ENCODE measurements at regions not wholly inside any gene's neighbourhood (a gene's known extent, or its start where the extent isn't known, plus 50 kb on each side); places are given as distances from the start of the nearest gene placed in this dataset.
A peak's percentile ranks its signal among the peaks of the same experiment; 100 is the strongest.
"Not testable (repeated sequence)": the region's sequence is repeated elsewhere in the genome, so short reads cannot be mapped to it uniquely, and the experiment has no call there.

DNA sequence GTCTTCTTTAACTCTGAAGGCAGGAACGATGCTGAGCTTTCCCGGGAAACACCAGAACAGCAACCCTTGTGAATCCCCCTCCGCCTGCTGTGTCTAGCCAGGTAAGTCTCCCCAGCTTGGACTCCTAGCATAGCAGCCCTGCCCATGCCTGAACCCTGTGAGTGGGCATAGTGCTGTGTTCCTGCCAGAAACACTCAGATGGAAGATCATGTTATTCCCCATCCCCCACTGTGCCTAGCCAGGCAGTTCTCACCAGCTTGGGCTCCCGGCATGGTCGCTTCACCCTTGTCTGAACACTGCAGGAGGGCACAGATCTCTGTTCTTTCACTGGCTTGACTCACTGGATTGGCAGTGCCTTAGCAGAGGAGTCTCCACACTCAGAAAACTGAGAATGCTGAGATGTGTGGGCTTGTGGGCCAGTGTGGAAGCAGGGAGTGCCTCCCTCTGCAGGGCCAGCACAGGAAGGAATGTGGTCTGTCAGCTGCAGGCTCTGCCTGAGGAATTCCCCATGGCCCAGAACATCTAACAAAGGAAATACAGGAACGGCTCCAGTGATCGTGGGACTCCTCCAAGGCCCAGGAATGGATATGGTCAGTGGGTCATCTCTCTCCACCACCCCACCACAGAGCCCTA lies 440.1 kb upstream of the ADGRB3 start:
- TF ChIP-seq POU2F2 (IDR thresholded peaks at IDR 0.05; ENCODE audit: low read depth, low read length) (no peak), TAF1 (IDR thresholded peaks at IDR 0.05; ENCODE audit: low read depth, low read length) (no peak), POLR2A (IDR thresholded peaks at IDR 0.05; ENCODE audit: low read depth, low read length) (no peak), POLR2AphosphoS5 (IDR thresholded peaks at IDR 0.05; ENCODE audit: low read depth, low read length) (no peak), SPI1 (IDR thresholded peaks at IDR 0.05; ENCODE audit: low read depth, low read length) (no peak), PAX5 (IDR thresholded peaks at IDR 0.05; ENCODE audit: insufficient read depth, low read length, severe bottlenecking) (no peak)
- FAIRE-seq: no peak
- no peak for DNase-seq (ENCODE audit: insufficient read length, low spot score)

DNA sequence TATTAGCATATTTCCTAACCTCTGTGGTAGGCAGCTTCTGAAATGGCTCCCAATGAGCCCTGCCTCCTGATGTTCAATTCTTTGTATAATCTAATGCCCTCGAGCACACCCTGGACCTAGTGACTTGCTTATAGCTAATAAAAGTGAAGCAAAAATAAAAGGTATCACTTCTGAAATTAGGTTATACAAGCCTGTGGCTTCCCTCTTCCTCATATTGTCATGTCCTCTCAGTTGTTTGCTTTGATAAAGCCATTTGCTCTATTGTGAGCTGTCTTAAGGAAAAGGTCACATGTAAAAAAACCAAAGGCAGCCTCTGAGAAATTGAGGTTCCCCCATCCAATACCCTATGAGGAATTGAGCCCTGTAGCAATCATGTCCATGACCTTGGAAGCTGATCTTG lies 442.1 kb upstream of the ADGRB3 start:
- no peak for FAIRE-seq
- TF ChIP-seq PAX5 (IDR thresholded peaks at IDR 0.05; ENCODE audit: insufficient read depth, low read length, severe bottlenecking) (no peak), POLR2AphosphoS5 (IDR thresholded peaks at IDR 0.05; ENCODE audit: low read depth, low read length) (no peak), SPI1 (IDR thresholded peaks at IDR 0.05; ENCODE audit: low read depth, low read length) (peak; percentile 79), POLR2A (IDR thresholded peaks at IDR 0.05; ENCODE audit: low read depth, low read length) (no peak)
- DNase-seq (ENCODE audit: insufficient read length, low spot score): no peak

DNA sequence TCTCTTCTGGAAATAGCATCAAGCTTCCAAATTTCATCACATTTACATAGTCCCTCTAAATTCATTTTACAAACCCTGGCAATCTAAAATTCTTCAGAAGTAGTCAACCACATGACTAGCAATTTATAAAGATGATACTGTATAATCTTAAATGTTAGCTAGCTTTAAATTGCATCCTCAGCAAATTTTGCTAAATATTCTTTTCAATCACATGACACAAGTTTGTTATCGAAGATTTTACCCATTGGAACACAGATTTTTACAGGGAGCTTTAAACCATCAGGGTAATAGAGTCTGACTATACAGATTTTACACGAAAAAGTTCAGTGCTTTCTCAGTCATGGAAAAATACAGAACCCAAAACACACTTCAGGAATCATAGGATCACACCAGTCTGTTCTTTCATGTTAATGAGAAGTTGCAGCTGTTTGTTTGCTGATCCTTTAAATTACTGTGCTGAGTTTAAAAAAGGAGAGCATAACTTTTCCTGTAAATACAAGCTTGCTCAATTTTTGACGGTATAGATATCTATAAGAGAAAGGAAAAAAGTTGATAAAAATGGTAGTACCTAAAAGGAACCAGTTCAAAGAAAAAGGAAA lies 445.8 kb upstream of the ADGRB3 start:
- no peak for DNase-seq (ENCODE audit: insufficient read length, low spot score)
- FAIRE-seq: no peak
- TF ChIP-seq POLR2A (IDR thresholded peaks at IDR 0.05; ENCODE audit: low read depth, low read length): no peak
- no peak for TF ChIP-seq TAF1 (IDR thresholded peaks at IDR 0.05; ENCODE audit: low read depth, low read length)
- TF ChIP-seq SPI1 (IDR thresholded peaks at IDR 0.05; ENCODE audit: low read depth, low read length): no peak
- TF ChIP-seq POLR2AphosphoS5 (IDR thresholded peaks at IDR 0.05; ENCODE audit: low read depth, low read length): no peak
- no peak for TF ChIP-seq PAX5 (IDR thresholded peaks at IDR 0.05; ENCODE audit: insufficient read depth, low read length, severe bottlenecking)
- TF ChIP-seq POU2F2 (IDR thresholded peaks at IDR 0.05; ENCODE audit: low read depth, low read length): no peak

DNA sequence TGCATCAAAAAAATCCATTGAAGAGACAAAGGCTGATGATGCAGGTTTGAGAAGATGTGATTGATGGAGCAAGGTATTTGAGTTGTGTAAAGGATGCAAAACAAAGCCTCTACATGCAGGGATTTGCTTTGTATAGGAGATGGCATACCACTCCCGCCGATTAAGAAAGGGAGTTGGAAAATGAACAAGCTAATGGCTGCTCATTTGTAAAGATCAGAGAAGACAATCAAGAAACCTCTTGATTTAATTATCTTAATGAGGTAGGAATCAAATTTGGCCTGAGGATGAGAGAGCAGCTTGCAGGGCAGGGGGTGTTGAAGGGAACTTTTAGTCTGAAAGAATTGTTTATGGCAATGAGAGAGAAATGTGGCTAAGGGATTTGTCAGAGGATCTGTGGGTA lies 448.2 kb upstream of the ADGRB3 start:
- TF ChIP-seq PAX5 (IDR thresholded peaks at IDR 0.05; ENCODE audit: insufficient read depth, low read length, severe bottlenecking) (no peak), TAF1 (IDR thresholded peaks at IDR 0.05; ENCODE audit: low read depth, low read length) (no peak), SPI1 (IDR thresholded peaks at IDR 0.05; ENCODE audit: low read depth, low read length) (no peak), POU2F2 (IDR thresholded peaks at IDR 0.05; ENCODE audit: low read depth, low read length) (no peak), POLR2AphosphoS5 (IDR thresholded peaks at IDR 0.05; ENCODE audit: low read depth, low read length) (no peak), POLR2A (IDR thresholded peaks at IDR 0.05; ENCODE audit: low read depth, low read length) (no peak)
- DNase-seq (ENCODE audit: insufficient read length, low spot score): no peak
- no peak for FAIRE-seq

DNA sequence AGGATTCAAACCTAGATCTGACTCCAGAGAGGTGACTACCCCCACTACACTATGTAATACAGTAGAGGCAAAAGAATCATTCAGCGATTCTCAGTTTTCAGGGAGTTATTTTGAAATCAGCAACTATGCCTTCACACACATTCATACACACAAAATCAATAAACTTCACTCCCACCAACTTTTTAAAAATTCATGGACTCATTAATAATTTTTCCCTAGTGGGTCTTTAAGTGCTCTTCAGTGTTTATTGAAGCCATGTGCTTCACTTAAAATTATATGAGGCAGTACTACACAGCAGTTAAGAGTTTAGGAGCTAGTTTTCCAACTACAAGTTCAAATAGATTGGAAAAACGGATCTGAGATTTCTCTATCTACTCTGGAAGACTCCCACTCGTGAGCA lies 452.7 kb upstream of the ADGRB3 start:
- DNase-seq (ENCODE audit: insufficient read length, low spot score) (no peak), FAIRE-seq (no peak)
- no peak for TF ChIP-seq SPI1 (IDR thresholded peaks at IDR 0.05; ENCODE audit: low read depth, low read length)
- no peak for TF ChIP-seq POU2F2 (IDR thresholded peaks at IDR 0.05; ENCODE audit: low read depth, low read length)
- no peak for TF ChIP-seq POLR2AphosphoS5 (IDR thresholded peaks at IDR 0.05; ENCODE audit: low read depth, low read length)
- no peak for TF ChIP-seq TAF1 (IDR thresholded peaks at IDR 0.05; ENCODE audit: low read depth, low read length)
- no peak for TF ChIP-seq POLR2A (IDR thresholded peaks at IDR 0.05; ENCODE audit: low read depth, low read length)
- no peak for TF ChIP-seq PAX5 (IDR thresholded peaks at IDR 0.05; ENCODE audit: insufficient read depth, low read length, severe bottlenecking)

DNA sequence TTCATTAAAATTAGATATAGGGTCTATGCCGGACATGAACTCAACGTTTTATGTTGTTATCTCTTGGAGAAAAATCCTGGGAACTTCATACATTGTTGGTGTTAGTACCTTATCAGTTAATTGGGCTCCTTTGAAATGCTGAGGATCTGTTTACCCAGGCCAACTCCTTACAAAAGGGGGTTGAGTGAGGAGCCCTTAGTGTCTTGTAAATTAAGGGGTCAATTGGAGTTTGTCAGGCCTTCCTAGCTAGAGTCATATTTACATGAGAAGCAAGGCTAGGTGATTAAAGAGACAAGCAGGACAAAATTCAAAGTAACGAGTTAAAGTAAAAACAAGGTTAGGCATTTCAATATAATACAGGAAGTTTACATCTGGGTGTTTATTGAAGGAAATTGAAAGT lies 454.1 kb upstream of the ADGRB3 start:
- DNase-seq (ENCODE audit: insufficient read length, low spot score); FAIRE-seq: not testable (repeated sequence)

DNA sequence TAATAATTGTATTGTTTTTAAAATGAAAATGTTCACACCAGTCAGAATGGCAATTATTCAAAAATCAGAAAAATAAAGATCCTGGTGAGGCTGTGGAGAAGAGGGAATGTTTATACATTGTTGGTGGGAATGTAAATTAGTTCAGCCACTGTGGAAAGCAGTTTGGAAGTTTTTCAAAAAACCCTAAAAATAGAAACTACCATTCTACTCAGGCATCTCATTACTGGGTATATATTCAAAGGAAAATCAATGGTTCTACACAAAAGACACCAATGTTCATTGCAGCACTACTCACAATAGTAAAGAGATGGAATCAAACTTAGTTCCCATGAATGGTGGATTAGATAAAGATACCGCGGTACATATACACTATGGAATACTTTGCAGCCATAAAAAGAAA lies 461.5 kb upstream of the ADGRB3 start:
- no peak for DNase-seq (ENCODE audit: insufficient read length, low spot score)
- no peak for TF ChIP-seq POU2F2 (IDR thresholded peaks at IDR 0.05; ENCODE audit: low read depth, low read length)
- TF ChIP-seq PAX5 (IDR thresholded peaks at IDR 0.05; ENCODE audit: insufficient read depth, low read length, severe bottlenecking): no peak
- TF ChIP-seq SPI1 (IDR thresholded peaks at IDR 0.05; ENCODE audit: low read depth, low read length): no peak
- TF ChIP-seq POLR2A (IDR thresholded peaks at IDR 0.05; ENCODE audit: low read depth, low read length): no peak
- no peak for TF ChIP-seq TAF1 (IDR thresholded peaks at IDR 0.05; ENCODE audit: low read depth, low read length)
- TF ChIP-seq POLR2AphosphoS5 (IDR thresholded peaks at IDR 0.05; ENCODE audit: low read depth, low read length): no peak
- FAIRE-seq: no peak

DNA sequence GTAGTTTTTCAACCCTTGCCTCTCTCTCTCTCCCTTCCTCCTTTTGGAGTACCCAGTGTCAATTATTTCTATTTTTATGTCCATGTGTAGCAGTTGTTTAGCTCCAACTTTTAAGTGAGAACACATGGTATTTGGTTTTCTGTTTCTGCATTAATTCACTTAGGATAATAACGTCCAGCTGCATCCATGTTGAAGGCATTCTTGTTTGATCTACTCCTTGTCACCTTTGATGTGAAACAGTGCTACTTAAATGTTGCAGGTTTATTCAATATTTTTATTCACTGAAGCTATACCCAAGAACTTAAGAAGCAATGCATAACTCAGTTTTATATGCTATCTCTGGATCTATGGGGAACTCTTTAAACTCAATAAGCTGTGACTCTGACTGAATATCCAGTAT lies 465.2 kb upstream of the ADGRB3 start:
- no peak for TF ChIP-seq SPI1 (IDR thresholded peaks at IDR 0.05; ENCODE audit: low read depth, low read length)
- TF ChIP-seq POLR2A (IDR thresholded peaks at IDR 0.05; ENCODE audit: low read depth, low read length): no peak
- no peak for TF ChIP-seq TAF1 (IDR thresholded peaks at IDR 0.05; ENCODE audit: low read depth, low read length)
- no peak for TF ChIP-seq POLR2AphosphoS5 (IDR thresholded peaks at IDR 0.05; ENCODE audit: low read depth, low read length)
- TF ChIP-seq POU2F2 (IDR thresholded peaks at IDR 0.05; ENCODE audit: low read depth, low read length): no peak
- TF ChIP-seq PAX5 (IDR thresholded peaks at IDR 0.05; ENCODE audit: insufficient read depth, low read length, severe bottlenecking): no peak
- FAIRE-seq (no peak), DNase-seq (ENCODE audit: insufficient read length, low spot score) (no peak)

DNA sequence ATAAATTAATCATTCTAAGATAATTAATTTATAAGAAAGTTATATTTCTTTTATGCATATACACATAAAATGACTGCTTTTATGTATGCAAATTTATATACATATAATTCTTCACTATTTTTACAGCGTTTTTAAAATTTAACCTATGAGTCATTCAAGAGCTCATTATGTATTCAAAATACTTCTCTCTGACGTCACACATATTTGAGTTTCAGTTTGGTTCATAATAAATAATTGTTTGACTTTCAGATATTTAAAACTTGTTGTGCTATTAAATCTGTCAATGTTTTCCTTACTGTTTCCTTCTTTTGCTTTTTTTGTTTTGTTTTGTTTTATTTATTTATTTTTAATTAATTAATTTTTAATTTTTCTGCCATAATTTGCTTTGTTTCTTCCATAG lies 467.5 kb upstream of the ADGRB3 start:
- TF ChIP-seq SPI1 (IDR thresholded peaks at IDR 0.05; ENCODE audit: low read depth, low read length): no peak
- no peak for TF ChIP-seq POLR2A (IDR thresholded peaks at IDR 0.05; ENCODE audit: low read depth, low read length)
- TF ChIP-seq TAF1 (IDR thresholded peaks at IDR 0.05; ENCODE audit: low read depth, low read length): no peak
- no peak for TF ChIP-seq POU2F2 (IDR thresholded peaks at IDR 0.05; ENCODE audit: low read depth, low read length)
- TF ChIP-seq POLR2AphosphoS5 (IDR thresholded peaks at IDR 0.05; ENCODE audit: low read depth, low read length): no peak
- TF ChIP-seq PAX5 (IDR thresholded peaks at IDR 0.05; ENCODE audit: insufficient read depth, low read length, severe bottlenecking): no peak
- FAIRE-seq (no peak), DNase-seq (ENCODE audit: insufficient read length, low spot score) (no peak)

DNA sequence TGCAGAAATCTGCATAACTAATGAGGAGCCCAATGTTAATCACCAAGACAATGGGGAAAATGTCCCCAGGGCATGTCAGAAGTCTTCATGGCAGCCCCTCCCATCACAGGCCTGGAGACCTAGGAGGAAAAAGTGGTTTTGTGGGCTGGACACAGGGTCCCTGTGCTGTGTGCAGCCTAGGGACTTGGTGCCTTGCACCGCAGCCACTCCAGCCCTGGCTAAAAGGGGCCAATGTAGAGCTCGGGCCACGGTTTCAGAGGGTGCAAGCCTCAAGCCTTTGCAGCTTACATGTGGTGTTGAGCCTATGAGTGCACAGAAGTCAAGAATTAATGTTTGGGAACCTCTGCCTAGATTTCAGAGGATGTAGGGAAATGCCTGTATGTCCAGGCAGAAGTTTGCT lies 474.3 kb upstream of the ADGRB3 start:
- DNase-seq (ENCODE audit: insufficient read length, low spot score); FAIRE-seq: not testable (repeated sequence)

Measured in GM12891 (cell line).